Vagina (tissue), 2 donors: ENCODE measurements at regions not wholly inside any gene's neighbourhood (a gene's known extent, or its start where the extent isn't known, plus 50 kb on each side); places are given as distances from the start of the nearest gene placed in this dataset.

Experiments
- DNase-seq, 2 donors: peaks; one replicate each; pipeline ENCODE4 v3.0.0-alpha.2; 2017; ENCODE audit errors: extremely low spot score in 2 of 2
- H3K27ac ChIP-seq: fragments of 200-600 bp; sonication (generic); one replicate; pipeline ENCODE4 v1.5.1; 2019
- H3K27me3 ChIP-seq: fragments of 200-600 bp; sonication (generic); one replicate; pipeline ENCODE4 v1.5.1; 2019
- H3K36me3 ChIP-seq, 2 donors: fragments of 200-600 bp; sonication (generic); one replicate each; pipeline ENCODE4 v1.5.1; 2017 to 2019
- H3K4me1 ChIP-seq: fragments of 200-600 bp; sonication (generic); one replicate; pipeline ENCODE4 v1.5.1; 2019
- H3K4me3 ChIP-seq, 2 donors: fragments of 200-600 bp; sonication (generic); 1 replicate in 1 of 2; 2 replicates in 1 of 2; pipeline ENCODE4 v1.5.1; 2016 to 2019
- H3K9me3 ChIP-seq: fragments of 200-600 bp; sonication (generic); one replicate; pipeline ENCODE4 v1.5.1; 2019
- CTCF ChIP-seq, 3 experiments: fragments of 450-650 bp in 2 of 3; fragments of 200-600 bp in 1 of 3; sonication (generic) in 1 of 3; IDR thresholded peaks; one replicate each; pipeline ENCODE4 v1.5.1; 2017 to 2019; ENCODE audit warnings: antibody characterized with exemption in 3 of 3, mild to moderate bottlenecking in 2 of 3, moderate library complexity in 2 of 3
- POLR2A ChIP-seq, 2 donors: fragments of 450-650 bp; IDR thresholded peaks; one replicate each; pipeline ENCODE4 v1.6.1; 2017; ENCODE audit warnings: antibody characterized with exemption in 2 of 2, mild to moderate bottlenecking in 2 of 2, moderate library complexity in 2 of 2
- POLR2AphosphoS5 ChIP-seq, 2 donors: sonication (generic); formaldehyde crosslinking; IDR thresholded peaks; one replicate each; pipeline ENCODE4 v1.9.0; 2017; ENCODE audit warnings: antibody characterized with exemption in 2 of 2, mild to moderate bottlenecking in 2 of 2, low read depth in 1 of 2; ENCODE audit not compliant: insufficient read depth in 1 of 2
- intact Hi-C: fragments of 100-400 bp; cut with DNase I; formaldehyde crosslinking; loops from one replicate; pipeline ENCODE4 v1.15.1; 2023

- no peak overlapping the region for H3K27ac ChIP-seq
- no peaks in the 10 kb centered on the region for H3K9me3 ChIP-seq
- no peak overlapping the region for H3K4me3 ChIP-seq
- H3K27me3 ChIP-seq = no peaks in the 10 kb centered on the region
- intact Hi-C loops = no loop called here
- H3K4me1 ChIP-seq = no peaks in the 10 kb centered on the region
- TF ChIP-seq POLR2AphosphoS5 (IDR thresholded peaks at IDR 0.05; ENCODE audit: insufficient read depth in 1 of 2, low read depth in 1 of 2) = no peak
- TF ChIP-seq POLR2A (IDR thresholded peaks at IDR 0.05) = no peak
- no peak for TF ChIP-seq CTCF (IDR thresholded peaks at IDR 0.05)
- DNase-seq = no peak
- no peaks in the 10 kb centered on the region for H3K36me3 ChIP-seq
These were observed 511.8 kb upstream of the SLITRK1 start for GRCh38 chr13:84393981-84394625.

GRCh38 chr13:84380866-84381265 lies 498.6 kb upstream of the SLITRK1 start:
- no peak overlapping the region for H3K27ac ChIP-seq
- no peak for TF ChIP-seq POLR2AphosphoS5 (IDR thresholded peaks at IDR 0.05; ENCODE audit: insufficient read depth in 1 of 2, low read depth in 1 of 2)
- no peak for TF ChIP-seq CTCF (IDR thresholded peaks at IDR 0.05)
- no peak for TF ChIP-seq POLR2A (IDR thresholded peaks at IDR 0.05)
- no peaks in the 10 kb centered on the region for H3K36me3 ChIP-seq
- no peaks in the 10 kb centered on the region for H3K4me1 ChIP-seq
- H3K27me3 ChIP-seq = no peaks in the 10 kb centered on the region
- no peak for DNase-seq
- H3K4me3 ChIP-seq = no peak overlapping the region
- intact Hi-C loops = no loop called here
- H3K9me3 ChIP-seq = no peaks in the 10 kb centered on the region

GRCh38 chr13:84377106-84377505 lies 494.8 kb upstream of the SLITRK1 start:
- Histone ChIP-seq H3K36me3 (no peaks in the 10 kb centered on the region), H3K27ac (no peak overlapping the region), H3K4me3 (no peak overlapping the region), H3K27me3 (no peaks in the 10 kb centered on the region), H3K4me1 (no peaks in the 10 kb centered on the region), H3K9me3 (no peaks in the 10 kb centered on the region)
- DNase-seq = no peak
- intact Hi-C loops = no loop called here
- TF ChIP-seq POLR2AphosphoS5 (IDR thresholded peaks at IDR 0.05; ENCODE audit: insufficient read depth in 1 of 2, low read depth in 1 of 2) (no peak), CTCF (IDR thresholded peaks at IDR 0.05) (no peak), POLR2A (IDR thresholded peaks at IDR 0.05) (no peak)

- H3K27me3 ChIP-seq = no peaks in the 10 kb centered on the region
- H3K4me1 ChIP-seq = no peaks in the 10 kb centered on the region
- no peak overlapping the region for H3K27ac ChIP-seq
- TF ChIP-seq CTCF (IDR thresholded peaks at IDR 0.05) (no peak), POLR2AphosphoS5 (IDR thresholded peaks at IDR 0.05; ENCODE audit: insufficient read depth in 1 of 2, low read depth in 1 of 2) (no peak), POLR2A (IDR thresholded peaks at IDR 0.05) (no peak)
- H3K9me3 ChIP-seq = no peaks in the 10 kb centered on the region
- no peak for DNase-seq
- H3K4me3 ChIP-seq = no peak overlapping the region
- intact Hi-C loops = no loop called here
- H3K36me3 ChIP-seq = no peaks in the 10 kb centered on the region
These were observed 484.2 kb upstream of the SLITRK1 start for GRCh38 chr13:84366506-84366905.

- no peak for DNase-seq
- intact Hi-C loops = no loop called here
- no peaks in the 10 kb centered on the region for H3K4me1 ChIP-seq
- H3K9me3 ChIP-seq = no peaks in the 10 kb centered on the region
- no peaks in the 10 kb centered on the region for H3K27me3 ChIP-seq
- H3K36me3 ChIP-seq = no peaks in the 10 kb centered on the region
- H3K27ac ChIP-seq = no peak overlapping the region
- TF ChIP-seq POLR2AphosphoS5 (IDR thresholded peaks at IDR 0.05; ENCODE audit: insufficient read depth in 1 of 2, low read depth in 1 of 2) (no peak), CTCF (IDR thresholded peaks at IDR 0.05) (no peak), POLR2A (IDR thresholded peaks at IDR 0.05) (no peak)
- no peak overlapping the region for H3K4me3 ChIP-seq
These were observed 480.5 kb upstream of the SLITRK1 start for GRCh38 chr13:84362777-84363176.
